ENCODE measurements at regions not wholly inside any gene's neighbourhood (a gene's known extent, or its start where the extent isn't known, plus 50 kb on each side); places are given as distances from the start of the nearest gene placed in this dataset.
"Not testable (repeated sequence)": the region's sequence is repeated elsewhere in the genome, so short reads cannot be mapped to it uniquely, and the experiment has no call there.

DNA sequence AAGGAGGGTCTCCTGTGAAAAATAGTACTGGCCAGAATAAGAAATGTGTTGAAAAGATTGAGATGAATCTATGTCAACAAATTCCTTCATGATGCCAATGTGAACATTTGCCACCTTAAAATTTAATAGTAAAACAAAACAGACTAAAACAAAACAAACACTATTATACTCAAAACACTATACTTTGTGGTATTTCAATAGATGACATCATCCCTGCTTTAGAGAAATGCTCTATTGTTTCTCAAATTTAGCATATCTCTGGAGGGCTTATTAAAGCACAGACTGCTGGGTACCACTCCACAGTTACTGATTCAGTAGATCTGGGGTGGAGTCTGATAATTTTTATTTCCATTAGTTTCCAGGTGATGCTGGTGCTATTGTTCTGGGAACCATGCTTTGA is 579.4 kb upstream of the FAM98A start:
- Mint-ChIP-seq H3K9me3 (peaks cover 0 to 5% of the 10 kb centered on the region in 2 donors), H3K27me3 (no peaks in the 10 kb centered on the region), H3K27ac (no peak overlapping the region), H3K4me1 (no peaks in the 10 kb centered on the region), H3K4me3 (no peak overlapping the region)
- no peak for DNase-seq
- no peak for ATAC-seq

DNA sequence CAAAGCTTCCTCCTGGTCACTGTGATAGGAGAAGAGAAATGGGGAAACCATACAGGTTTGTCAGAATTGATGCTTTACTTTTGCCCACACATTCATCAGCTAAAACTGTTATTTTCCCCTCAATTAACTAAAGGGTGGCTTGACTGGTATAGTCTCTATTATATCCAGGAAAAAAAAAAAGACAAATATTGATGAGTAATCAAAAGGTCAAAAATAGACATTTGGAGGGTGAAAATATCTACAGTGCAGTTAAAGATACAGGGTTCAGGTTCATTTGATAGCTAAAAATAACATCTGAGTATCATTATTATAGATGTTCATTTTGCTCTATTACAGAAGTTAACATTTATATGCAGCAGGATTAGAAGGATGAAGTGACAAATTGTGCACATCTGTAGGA is 577.6 kb upstream of the FAM98A start:
- DNase-seq, result no peak
- Mint-ChIP-seq H3K4me1 (no peaks in the 10 kb centered on the region), H3K27me3 (no peaks in the 10 kb centered on the region), H3K9me3 (peaks cover 0 to 10% of the 10 kb centered on the region in 2 donors), H3K27ac (no peak overlapping the region), H3K4me3 (no peak overlapping the region)
- no peak for ATAC-seq

- no peak for DNase-seq
- peaks cover 9 to 10% of the 10 kb centered on the region in 2 donors for H3K9me3 Mint-ChIP-seq
- H3K4me3 Mint-ChIP-seq, result no peak overlapping the region
- no peaks in the 10 kb centered on the region for H3K4me1 Mint-ChIP-seq
- ATAC-seq, result no peak
- no peaks in the 10 kb centered on the region for H3K27me3 Mint-ChIP-seq
- no peak overlapping the region for H3K27ac Mint-ChIP-seq
These were observed 575.4 kb upstream of the FAM98A start for GRCh38 chr2:34174506-34174905.

GRCh38 chr2:34162231-34162630 is 563.1 kb upstream of the FAM98A start:
- no peaks in the 10 kb centered on the region for H3K4me1 Mint-ChIP-seq
- no peak overlapping the region for H3K27ac Mint-ChIP-seq
- H3K27me3 Mint-ChIP-seq, result no peaks in the 10 kb centered on the region
- ATAC-seq (no peak), DNase-seq (no peak)
- no peaks in the 10 kb centered on the region for H3K9me3 Mint-ChIP-seq
- H3K4me3 Mint-ChIP-seq, result no peak overlapping the region

GRCh38 chr2:34161549-34161948 is 562.5 kb upstream of the FAM98A start:
- no peaks in the 10 kb centered on the region for H3K27me3 Mint-ChIP-seq
- no peak for DNase-seq
- no peaks in the 10 kb centered on the region for H3K9me3 Mint-ChIP-seq

GRCh38 chr2:34159901-34160300 is 560.8 kb upstream of the FAM98A start:
- ATAC-seq, result no peak
- H3K27ac Mint-ChIP-seq, result no peak overlapping the region

More at GRCh38 chr2:34161549-34161948, 562.5 kb upstream of the FAM98A start:
- Mint-ChIP-seq H3K4me3 (no peak overlapping the region), H3K4me1 (no peaks in the 10 kb centered on the region), H3K27ac (no peak overlapping the region)
- no peak for ATAC-seq

DNA sequence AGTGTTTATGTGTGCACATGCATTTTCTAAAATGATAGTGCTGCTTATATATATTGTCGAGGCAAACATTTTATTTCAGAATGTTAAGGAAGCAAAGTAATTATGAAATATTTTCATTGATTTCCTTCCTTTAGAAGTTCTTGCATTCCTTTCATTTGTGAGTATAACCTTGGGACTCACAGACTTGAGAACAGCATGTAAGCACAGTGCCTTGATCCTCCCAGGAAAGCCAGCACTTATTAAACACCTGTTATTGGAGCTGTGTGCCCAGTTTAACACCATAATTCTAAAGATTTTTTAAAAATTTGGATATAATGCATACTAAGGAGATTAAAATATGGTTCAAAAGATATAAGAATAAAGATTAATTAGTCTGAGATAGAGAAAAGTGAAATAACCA is 554.4 kb upstream of the FAM98A start:
- Mint-ChIP-seq H3K9me3 (peaks cover 0 to 5% of the 10 kb centered on the region in 2 donors), H3K4me3 (no peak overlapping the region), H3K4me1 (no peaks in the 10 kb centered on the region), H3K27ac (no peak overlapping the region), H3K27me3 (no peaks in the 10 kb centered on the region)
- DNase-seq, result no peak
- no peak for ATAC-seq

More at GRCh38 chr2:34159901-34160300, 560.8 kb upstream of the FAM98A start:
- DNase-seq, result no peak
- Mint-ChIP-seq H3K4me1 (no peaks in the 10 kb centered on the region), H3K27me3 (no peaks in the 10 kb centered on the region), H3K4me3 (no peak overlapping the region), H3K9me3 (no peaks in the 10 kb centered on the region)

GRCh38 chr2:34147780-34148179 is 548.7 kb upstream of the FAM98A start:
- no peaks in the 10 kb centered on the region for H3K4me1 Mint-ChIP-seq
- H3K4me3 Mint-ChIP-seq, result no peak overlapping the region
- no peak for ATAC-seq
- H3K9me3 Mint-ChIP-seq, result peaks cover 0 to 5% of the 10 kb centered on the region in 2 donors
- no peaks in the 10 kb centered on the region for H3K27me3 Mint-ChIP-seq
- DNase-seq, result no peak
- H3K27ac Mint-ChIP-seq, result no peak overlapping the region

GRCh38 chr2:34143149-34143548 is 544.0 kb upstream of the FAM98A start:
- H3K27me3 Mint-ChIP-seq, result no peaks in the 10 kb centered on the region
- DNase-seq (no peak), ATAC-seq (no peak)
- no peak overlapping the region for H3K4me3 Mint-ChIP-seq
- peaks cover 0 to 7% of the 10 kb centered on the region in 2 donors for H3K9me3 Mint-ChIP-seq
- H3K4me1 Mint-ChIP-seq, result no peaks in the 10 kb centered on the region
- H3K27ac Mint-ChIP-seq, result no peak overlapping the region

GRCh38 chr2:34142531-34143008 is 543.5 kb upstream of the FAM98A start:
- not testable (repeated sequence) for H3K27me3 Mint-ChIP-seq, H3K9me3 Mint-ChIP-seq, H3K27ac Mint-ChIP-seq, H3K4me3 Mint-ChIP-seq, ATAC-seq, H3K4me1 Mint-ChIP-seq, DNase-seq

DNA sequence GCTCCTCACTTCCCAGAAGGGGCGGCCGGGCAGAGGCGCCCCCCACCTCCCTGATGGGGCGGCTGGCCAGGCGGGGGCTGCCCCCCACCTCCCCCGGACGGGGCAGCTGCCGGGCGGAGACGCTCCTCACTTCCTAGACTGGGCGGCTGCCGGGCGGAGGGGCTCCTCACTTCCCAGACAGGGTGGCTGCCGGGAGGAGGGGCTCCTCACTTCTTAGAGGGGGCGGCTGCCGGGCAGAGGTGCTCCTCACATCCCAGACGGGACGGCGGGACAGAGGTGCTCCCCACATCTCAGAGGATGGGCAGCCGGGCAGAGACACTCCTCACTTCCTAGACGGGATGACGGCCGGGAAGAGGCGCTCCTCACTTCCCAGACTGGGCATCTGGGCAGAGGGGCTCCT is 534.0 kb upstream of the FAM98A start:
- not testable (repeated sequence) for H3K27me3 Mint-ChIP-seq, H3K27ac Mint-ChIP-seq, H3K4me3 Mint-ChIP-seq, H3K9me3 Mint-ChIP-seq, H3K4me1 Mint-ChIP-seq, DNase-seq, ATAC-seq

DNA sequence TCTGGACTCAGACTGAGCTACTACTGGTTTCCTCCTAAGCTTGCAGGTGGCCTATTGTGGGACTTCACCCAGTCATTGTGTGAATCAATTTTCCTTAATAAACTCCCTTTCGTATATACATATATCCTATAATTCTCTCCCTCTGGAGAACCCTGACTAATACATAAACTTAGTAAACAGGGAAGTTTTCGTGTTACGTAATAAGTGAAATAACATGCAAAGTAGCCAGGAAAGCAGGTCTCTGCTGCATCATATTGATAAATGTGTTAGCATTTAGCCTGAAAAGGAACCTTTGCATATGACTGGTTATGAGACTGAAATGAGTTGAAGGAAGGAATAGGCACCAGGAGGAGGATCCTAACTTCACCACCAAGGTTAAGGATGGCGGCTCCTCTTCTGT is 527.2 kb upstream of the FAM98A start:
- no peaks in the 10 kb centered on the region for H3K27me3 Mint-ChIP-seq
- ATAC-seq, result no peak
- DNase-seq, result no peak
- H3K4me1 Mint-ChIP-seq, result no peaks in the 10 kb centered on the region
- no peak overlapping the region for H3K27ac Mint-ChIP-seq
- H3K9me3 Mint-ChIP-seq, result peaks cover 11 to 15% of the 10 kb centered on the region in 2 donors
- H3K4me3 Mint-ChIP-seq, result no peak overlapping the region

DNA sequence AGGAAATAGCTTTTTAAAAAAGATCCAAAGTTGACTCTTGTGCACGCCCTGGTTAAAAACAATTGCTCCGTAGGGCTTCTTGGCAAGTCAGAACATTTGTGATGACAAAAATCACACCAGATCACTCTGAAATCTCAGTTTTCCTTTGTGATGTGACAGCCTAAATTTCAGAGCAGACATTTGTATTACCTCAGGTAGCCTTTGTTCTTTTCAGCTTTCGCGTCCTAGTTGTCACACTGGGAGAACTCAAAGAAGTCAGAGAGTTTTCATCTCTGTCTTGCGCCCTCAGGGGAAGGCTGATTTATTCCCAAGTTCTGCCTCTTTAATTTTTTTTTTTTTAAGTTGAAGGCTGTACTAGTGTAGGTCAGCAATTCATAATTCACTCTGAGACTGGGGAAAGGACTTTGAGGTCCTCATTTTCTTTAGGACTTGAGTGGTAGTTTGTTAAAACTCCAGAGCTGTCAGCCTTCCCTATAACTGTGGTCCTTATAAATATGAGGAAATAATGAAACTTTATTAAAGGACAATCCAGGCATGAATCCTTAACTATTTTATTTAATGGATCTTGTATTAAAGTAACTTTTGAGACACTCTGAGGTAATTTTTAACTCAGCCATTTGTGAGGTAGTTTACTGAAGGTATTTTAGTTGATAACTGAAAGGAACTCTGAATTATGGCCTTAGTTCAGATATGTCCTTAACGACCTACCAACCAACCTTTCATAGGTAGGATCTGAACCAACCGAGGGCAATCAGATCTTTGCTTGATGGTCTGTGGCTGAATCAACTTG is 525.1 kb upstream of the FAM98A start:
- DNase-seq, result no peak
- no peak for ATAC-seq
- Mint-ChIP-seq H3K27me3 (no peaks in the 10 kb centered on the region), H3K27ac (no peak overlapping the region), H3K4me1 (no peaks in the 10 kb centered on the region), H3K4me3 (no peak overlapping the region), H3K9me3 (peaks cover 11 to 15% of the 10 kb centered on the region in 2 donors)

GRCh38 chr2:34121076-34121475 is 522.0 kb upstream of the FAM98A start:
- Mint-ChIP-seq H3K4me1 (no peaks in the 10 kb centered on the region), H3K4me3 (no peak overlapping the region), H3K27ac (no peak overlapping the region), H3K9me3 (peaks cover 7 to 15% of the 10 kb centered on the region in 2 donors), H3K27me3 (no peaks in the 10 kb centered on the region)
- ATAC-seq (no peak), DNase-seq (no peak)

GRCh38 chr2:34115076-34115475 is 516.0 kb upstream of the FAM98A start:
- Mint-ChIP-seq H3K27me3 (no peaks in the 10 kb centered on the region), H3K9me3 (no peaks in the 10 kb centered on the region), H3K27ac (no peak overlapping the region), H3K4me3 (no peak overlapping the region), H3K4me1 (no peaks in the 10 kb centered on the region)
- DNase-seq, result no peak
- no peak for ATAC-seq

- H3K27ac Mint-ChIP-seq, result no peak overlapping the region
- ATAC-seq, result no peak
- H3K27me3 Mint-ChIP-seq, result no peaks in the 10 kb centered on the region
- H3K4me1 Mint-ChIP-seq, result no peaks in the 10 kb centered on the region
- no peak overlapping the region for H3K4me3 Mint-ChIP-seq
- no peak for DNase-seq
- no peaks in the 10 kb centered on the region for H3K9me3 Mint-ChIP-seq
These were observed 513.1 kb upstream of the FAM98A start for GRCh38 chr2:34112161-34112560.

DNA sequence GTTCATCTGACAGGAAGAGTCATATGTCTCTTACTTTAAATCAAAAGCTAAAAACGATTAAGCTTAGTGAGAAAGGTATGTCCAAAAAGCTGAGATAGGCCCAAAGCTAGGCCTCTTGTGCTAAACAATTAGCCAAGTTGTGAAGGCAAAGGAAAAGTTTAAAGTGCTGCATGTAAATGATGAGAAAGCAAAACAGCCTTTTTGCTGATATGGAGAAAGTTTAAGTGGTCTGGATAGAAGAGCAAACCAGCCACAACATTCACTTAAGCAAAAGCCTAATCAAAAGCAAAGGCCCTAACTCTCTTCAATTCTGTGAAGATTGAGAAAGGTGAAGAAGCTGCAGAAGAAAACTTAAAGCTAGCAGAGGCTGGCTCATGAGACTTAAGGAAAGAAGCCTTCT is 511.3 kb upstream of the FAM98A start:
- DNase-seq (no peak), ATAC-seq (no peak)
- H3K4me1 Mint-ChIP-seq, result no peaks in the 10 kb centered on the region
- H3K4me3 Mint-ChIP-seq, result no peak overlapping the region
- H3K27ac Mint-ChIP-seq, result no peak overlapping the region
- H3K27me3 Mint-ChIP-seq, result no peaks in the 10 kb centered on the region
- no peaks in the 10 kb centered on the region for H3K9me3 Mint-ChIP-seq

Measured in stimulated activated naive CD8-positive, alpha-beta T cell treated with anti-CD3 and anti-CD28 coated beads, Interleukin-15, amount 100 ng/mL, for 72 hours (primary cell).